C1 segment of cervical spinal cord (tissue), 14 donors: ENCODE measurements at regions not wholly inside any gene's neighbourhood (a gene's known extent, or its start where the extent isn't known, plus 50 kb on each side); places are given as distances from the start of the nearest gene placed in this dataset.
A peak's percentile ranks its signal among the peaks of the same experiment; 100 is the strongest.

Experiments
- DNase-seq, 14 donors: peaks; one replicate each; lab custom pipeline; 2025; lab: John Stamatoyannopoulos, UW

DNA sequence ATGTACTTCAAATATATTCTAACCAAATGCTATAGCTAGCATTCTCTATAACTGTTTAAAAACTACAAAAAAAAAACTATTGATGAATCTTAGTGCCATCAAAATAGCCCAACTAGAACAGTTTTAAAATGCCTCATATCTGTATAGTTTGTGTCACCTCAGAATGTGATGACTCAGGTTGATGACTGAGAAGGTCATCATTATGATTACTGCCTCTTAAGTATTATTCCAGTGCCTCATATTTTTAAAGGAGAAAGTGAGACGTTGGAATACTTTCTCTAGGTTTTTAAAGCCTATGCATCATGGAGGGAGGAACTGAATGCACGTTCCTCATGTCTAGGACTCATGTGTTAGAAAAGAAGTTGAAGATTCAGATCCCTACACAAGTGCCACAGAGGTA, 88.2 kb downstream of the TMA16 start:
- no peak for DNase-seq

GRCh38 chr4:163587867-163588266, 93.4 kb downstream of the TMA16 start:
- DNase-seq: no peak

DNA sequence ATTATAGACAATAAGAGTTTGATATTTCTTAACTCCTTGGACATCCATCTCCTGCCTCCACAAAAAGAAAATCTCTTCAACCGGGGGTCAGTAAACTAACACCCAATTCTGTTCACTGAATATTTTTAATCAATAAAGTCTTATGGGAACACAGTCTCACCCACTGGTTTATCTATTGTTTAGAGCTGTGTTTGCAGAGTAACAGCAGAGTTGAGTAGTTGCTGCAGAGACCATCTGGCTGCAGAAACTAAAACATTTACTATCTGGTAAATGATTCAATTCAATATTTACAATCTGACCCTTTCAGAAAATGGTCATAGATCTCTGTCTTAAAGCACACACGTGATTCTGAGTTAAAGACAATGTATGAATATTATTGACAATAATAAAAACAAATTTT, 94.0 kb downstream of the TMA16 start:
- DNase-seq: no peak

GRCh38 chr4:163590103-163590502, 95.6 kb downstream of the TMA16 start:
- no peak for DNase-seq

DNA sequence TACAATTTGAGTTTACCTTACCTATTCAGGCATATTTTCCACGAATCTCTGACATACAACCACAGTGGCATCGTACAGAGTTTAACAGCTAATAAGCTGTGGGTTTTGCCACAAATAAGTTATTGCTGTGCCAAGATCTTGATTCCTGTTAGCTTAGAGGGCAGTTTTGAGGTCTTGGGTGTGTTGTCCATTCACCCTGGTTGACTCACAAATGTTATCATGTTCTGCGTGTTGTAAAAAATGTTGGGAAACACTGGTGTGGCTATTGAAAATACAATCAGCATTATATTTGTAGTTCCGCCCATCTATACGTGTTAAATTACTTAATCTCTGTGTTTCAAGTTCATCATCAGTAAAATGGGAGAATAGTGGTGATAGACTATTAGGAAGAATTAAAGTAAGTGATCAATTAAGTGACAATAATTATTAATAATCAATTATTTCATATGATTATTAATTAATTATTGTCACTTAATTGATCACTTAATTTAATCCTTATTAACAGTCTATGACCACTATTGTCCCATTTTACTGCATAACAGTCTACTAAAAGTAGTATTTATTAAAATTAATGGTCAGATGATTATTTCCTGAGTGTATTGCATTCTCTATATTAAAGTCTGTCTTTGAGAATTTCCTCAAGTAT, 96.3 kb downstream of the TMA16 start:
- no peak for DNase-seq

- DNase-seq: no peak
These were observed 97.1 kb downstream of the TMA16 start for GRCh38 chr4:163591614-163592020.

DNA sequence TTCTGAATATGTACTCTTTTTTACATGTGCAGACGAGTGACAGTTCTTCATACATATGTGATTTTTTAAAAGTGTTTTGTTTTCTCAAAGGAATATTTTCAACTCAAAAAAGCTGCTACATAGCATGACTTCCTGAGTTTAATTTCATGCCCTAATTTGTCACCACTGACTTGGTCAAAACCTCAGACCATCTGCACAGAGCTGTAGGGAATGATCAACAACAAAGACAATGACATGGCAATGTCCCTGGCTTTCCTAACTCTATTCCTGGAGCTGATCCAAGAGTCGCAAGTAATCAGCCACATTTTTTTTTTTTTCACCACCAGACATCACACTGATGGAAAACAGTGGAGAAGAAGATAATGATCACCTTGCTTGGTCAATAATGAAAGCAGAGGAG, 97.7 kb downstream of the TMA16 start:
- DNase-seq: peak in 1 of 14 donors; percentile 2

DNA sequence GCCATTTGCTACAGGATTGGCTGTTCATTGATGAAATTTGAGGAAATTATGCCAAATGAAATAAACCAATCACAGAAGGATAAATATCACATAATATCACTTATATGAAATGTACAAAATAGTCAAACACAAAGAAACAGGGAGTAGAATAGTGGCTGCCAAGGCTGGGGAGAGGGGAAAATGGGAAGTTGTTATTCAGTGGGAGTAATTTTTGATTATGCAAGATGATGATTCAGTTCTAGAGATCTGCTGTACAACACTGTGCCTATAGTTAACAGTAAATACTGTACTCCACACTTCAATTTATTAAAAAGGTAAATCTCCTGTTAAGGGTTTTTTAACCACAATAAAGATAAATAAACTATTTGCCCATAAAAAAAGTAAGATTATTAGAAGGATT, 101.1 kb downstream of the TMA16 start:
- DNase-seq: no peak

GRCh38 chr4:163598028-163598427, 103.5 kb downstream of the TMA16 start:
- no peak for DNase-seq

DNA sequence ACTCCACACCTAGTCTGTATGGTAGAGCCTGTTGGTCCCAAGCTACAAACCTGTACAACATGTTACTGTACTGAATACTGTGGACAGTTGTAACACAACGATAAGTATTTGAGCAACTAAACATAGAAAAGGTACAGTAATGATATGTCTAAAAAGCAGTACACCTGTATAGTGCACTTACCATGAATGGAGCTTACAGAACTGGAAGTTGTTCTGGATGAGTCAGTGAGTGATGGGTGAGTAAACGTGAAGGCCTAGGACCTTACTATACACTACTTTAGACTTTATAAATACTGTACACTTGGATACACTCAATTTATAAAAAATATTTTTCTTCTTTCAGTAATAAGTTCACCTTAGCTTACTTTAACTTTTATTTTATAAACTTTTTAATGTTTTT, 104.0 kb downstream of the TMA16 start:
- no peak for DNase-seq

GRCh38 chr4:163600727-163601126, 106.2 kb downstream of the TMA16 start:
- no peak for DNase-seq

GRCh38 chr4:163603257-163603656, 108.8 kb downstream of the TMA16 start:
- DNase-seq: no peak

GRCh38 chr4:163606896-163607691, 112.6 kb downstream of the TMA16 start:
- DNase-seq: no peak

- DNase-seq: no peak
These were observed 114.5 kb downstream of the TMA16 start for GRCh38 chr4:163609019-163609418.

DNA sequence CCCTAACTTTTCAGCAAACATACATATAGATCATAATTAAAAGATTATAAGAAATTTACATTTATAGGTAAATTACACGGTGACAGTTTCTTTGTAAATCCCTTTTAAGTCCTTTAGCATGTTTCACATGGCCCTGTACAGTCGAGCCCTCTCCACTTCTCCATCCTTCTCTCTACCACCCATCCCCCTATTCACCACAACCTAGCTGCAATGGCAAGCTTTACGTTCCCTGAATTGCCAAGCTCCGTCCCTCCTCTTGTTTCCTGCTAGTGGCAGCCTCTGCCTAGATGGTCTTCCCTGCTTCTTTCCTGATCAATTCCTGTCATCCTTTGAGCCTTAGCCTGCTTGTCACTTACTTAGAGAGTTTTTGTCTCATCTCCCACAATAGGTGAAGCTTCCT, 116.2 kb downstream of the TMA16 start:
- peak in 1 of 14 donors; percentile 24 for DNase-seq

DNA sequence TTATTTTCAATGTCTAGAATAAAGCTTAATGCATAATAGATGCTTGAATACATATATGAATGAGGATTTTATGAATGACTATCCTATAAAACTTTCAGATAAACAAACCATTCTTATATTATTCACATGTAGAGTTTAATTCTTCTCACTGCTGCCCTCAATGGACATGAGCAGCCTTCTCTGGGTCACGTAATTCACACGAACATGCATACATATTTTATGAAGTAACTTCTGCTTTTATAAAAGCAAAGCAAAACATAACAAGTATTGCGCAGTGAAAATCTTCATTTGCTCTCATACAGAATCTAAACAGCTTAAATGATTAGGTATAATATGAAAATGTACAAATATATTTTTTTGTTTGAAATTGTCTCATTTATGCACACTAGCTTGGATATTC, 116.7 kb downstream of the TMA16 start:
- DNase-seq: no peak

- DNase-seq: no peak
These were observed 117.4 kb downstream of the TMA16 start for GRCh38 chr4:163611784-163612445.

- no peak for DNase-seq
These were observed 118.3 kb downstream of the TMA16 start for GRCh38 chr4:163612762-163613161.

DNA sequence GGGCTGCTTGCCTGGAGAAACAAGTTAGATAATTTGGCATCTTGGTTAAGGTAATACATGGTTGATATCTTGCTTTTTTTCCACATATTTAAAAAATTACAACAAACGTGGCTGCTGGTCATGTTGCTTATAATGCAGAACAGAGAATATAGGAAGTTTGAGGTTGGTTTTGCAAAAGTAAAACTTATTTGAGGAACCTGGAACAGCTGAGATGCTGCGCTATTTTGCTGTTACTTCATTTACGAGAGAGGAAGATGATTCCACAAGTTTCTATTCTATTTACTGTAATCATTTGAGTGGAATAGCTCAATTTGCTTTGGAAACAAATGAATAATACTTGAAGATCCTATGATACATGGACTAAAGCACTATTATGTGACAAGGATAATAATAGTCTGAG, 118.9 kb downstream of the TMA16 start:
- no peak for DNase-seq

- no peak for DNase-seq
These were observed 120.4 kb downstream of the TMA16 start for GRCh38 chr4:163614866-163615265.

- no peak for DNase-seq
These were observed 124.4 kb downstream of the TMA16 start for GRCh38 chr4:163618845-163619244.

DNA sequence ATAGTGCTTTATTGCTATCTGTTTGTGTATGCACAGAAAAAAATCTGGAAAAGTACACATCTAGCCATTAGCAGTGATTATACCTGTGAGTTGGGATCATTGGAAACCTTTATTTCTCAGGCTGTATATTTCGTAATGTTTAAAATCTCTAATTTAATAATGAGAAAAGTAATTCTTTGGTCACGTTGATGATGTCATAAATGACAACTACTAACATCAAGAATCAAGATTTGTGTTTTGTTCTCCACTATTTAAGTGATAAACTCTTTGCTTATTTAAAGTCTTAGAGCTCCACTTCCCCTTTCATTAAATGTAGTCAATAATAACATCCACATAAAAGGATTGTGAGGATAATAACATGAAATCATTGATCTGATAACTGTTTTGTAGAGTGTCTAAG, 126.2 kb downstream of the TMA16 start:
- no peak for DNase-seq

DNA sequence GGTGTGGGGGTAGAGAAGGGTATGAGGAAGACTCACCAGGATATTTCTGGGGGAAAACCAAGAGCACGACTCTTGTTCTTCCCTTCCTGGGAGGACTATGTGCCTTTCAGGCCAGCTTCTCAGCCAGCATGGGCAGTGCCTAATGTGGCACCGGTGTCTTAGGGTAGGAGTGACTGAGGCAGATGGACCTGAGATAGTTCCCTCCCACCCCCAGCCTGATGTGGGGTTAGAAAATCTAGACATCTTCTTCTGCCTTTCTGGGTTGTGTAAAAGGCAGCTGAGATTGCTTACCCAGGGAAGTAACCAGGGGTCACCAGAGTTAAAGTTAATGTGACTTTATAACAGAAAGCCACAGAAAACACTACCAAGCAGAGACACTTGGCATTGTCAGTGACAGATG, 127.3 kb downstream of the TMA16 start:
- no peak for DNase-seq
